GM18499 (cell line): ENCODE measurements at regions not wholly inside any gene's neighbourhood (a gene's known extent, or its start where the extent isn't known, plus 50 kb on each side); places are given as distances from the start of the nearest gene placed in this dataset.
"Not testable (repeated sequence)": the region's sequence is repeated elsewhere in the genome, so short reads cannot be mapped to it uniquely, and the experiment has no call there.

ENCODE experiments used
- ATAC-seq: cut with Tn5 transposase; IDR thresholded peaks from one replicate; pipeline ENCODE4 v1.9.1; 2021; ENCODE audit warnings: moderate number of reproducible peaks; ENCODE audit not compliant: insufficient read depth, unreplicated experiment

- no peak for ATAC-seq
Observed at GRCh38 chr5:41995193-41995592, 70.1 kb downstream of the FBXO4 start.

DNA sequence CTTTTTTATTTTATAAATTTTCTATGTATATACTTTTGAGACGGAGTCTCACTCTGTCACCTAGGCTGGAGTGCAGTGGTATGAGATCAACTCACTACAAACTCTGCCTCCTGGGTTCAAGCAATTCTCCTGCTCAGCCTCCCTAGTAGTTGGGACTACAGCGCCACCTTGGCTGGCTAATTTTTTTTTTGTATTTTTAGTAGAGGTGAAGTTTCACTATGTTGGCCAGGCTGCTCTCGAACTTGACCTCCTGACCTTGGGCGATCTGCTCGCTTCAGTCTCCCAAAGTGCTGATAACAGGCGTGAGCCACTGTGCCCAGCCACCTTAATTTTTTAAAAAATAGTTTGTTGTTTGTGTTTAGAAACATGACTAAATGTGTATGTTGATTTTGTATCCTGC is 76.6 kb downstream of the FBXO4 start:
- ATAC-seq: no peak

GRCh38 chr5:42003852-42004251 is 78.8 kb downstream of the FBXO4 start:
- ATAC-seq: not testable (repeated sequence)

DNA sequence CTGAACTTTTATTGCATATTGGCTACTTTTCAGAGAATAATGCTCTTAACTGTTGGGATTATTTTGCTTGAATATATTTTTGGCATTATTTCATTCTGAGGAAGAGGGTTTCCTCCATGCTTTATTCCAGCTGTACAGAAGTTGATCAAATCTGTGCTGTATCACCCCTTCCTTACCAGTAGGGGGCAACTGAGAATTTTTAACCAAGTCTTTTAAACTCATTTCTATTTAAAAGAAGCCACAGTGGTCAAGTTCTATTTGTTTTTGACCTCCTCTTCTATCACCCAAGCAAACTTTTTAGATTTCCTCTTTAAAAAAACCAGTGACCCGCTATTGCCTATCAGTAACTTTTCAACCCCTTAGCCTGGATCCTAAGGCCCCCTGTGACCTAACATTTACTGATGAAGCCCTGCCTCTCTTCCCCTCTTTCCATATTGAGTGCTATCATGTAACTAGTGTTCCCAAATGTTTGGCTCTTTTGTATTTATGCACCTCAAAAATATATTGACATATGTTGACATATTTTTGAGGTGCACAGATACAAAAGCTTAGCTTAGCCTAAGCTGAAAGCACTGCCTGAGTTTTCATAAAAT is 80.6 kb downstream of the FBXO4 start:
- ATAC-seq: no peak

DNA sequence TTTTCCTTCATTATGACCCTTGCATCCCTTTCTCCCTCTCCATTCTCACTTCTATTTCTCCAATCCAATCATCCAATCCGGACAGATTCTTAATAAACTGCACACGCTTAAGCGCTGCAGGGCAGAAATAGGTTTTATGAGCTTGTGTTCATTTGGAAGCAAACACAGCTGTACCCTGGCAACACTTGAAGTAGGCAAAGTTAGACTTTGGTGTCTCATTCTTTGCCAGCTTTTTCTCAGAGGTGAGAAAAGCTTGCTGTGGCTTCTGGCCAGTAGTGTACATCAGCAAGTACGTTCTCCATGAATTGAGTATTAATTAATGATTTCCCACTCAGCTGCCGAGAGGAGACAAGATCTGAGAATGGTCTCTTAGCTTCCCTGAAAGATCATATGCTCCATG is 88.5 kb downstream of the FBXO4 start:
- no peak for ATAC-seq

- no peak for ATAC-seq
Observed at GRCh38 chr5:42015254-42015653, 90.2 kb downstream of the FBXO4 start.

GRCh38 chr5:42015681-42016080 is 90.6 kb downstream of the FBXO4 start:
- no peak for ATAC-seq

- no peak for ATAC-seq
Observed at GRCh38 chr5:42020788-42021530, 95.9 kb downstream of the FBXO4 start.

- ATAC-seq: peak; percentile 89
Observed at GRCh38 chr5:42021923-42022322, 96.8 kb downstream of the FBXO4 start.

- ATAC-seq: no peak
Observed at GRCh38 chr5:42022383-42022972, 97.4 kb downstream of the FBXO4 start.

- no peak for ATAC-seq
Observed at GRCh38 chr5:42026446-42026845, 101.4 kb downstream of the FBXO4 start.

DNA sequence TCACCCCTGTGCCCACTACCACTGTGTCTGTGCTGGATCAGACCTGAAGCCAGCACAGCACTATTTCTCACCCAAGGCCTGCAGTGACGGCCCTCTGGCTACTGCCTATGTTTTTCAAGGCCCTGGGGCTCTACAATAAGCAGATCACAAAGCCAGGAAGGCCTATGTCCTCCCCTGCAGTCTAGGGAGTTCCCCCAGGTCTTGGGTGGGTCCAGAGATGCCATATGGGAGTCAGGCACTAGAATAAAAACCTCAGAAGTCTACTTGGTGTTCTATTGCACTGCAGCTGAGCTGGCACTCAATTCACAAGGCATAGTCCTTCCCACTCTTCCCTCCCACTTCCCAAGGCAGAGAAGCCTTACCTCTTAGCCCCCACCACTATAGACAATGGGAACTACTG is 107.1 kb downstream of the FBXO4 start:
- no peak for ATAC-seq

- no peak for ATAC-seq
Observed at GRCh38 chr5:42035526-42035925, 110.4 kb downstream of the FBXO4 start.

GRCh38 chr5:42036379-42036778 is 111.3 kb downstream of the FBXO4 start:
- ATAC-seq: no peak

- ATAC-seq: no peak
Observed at GRCh38 chr5:42037379-42037932, 112.4 kb downstream of the FBXO4 start.

DNA sequence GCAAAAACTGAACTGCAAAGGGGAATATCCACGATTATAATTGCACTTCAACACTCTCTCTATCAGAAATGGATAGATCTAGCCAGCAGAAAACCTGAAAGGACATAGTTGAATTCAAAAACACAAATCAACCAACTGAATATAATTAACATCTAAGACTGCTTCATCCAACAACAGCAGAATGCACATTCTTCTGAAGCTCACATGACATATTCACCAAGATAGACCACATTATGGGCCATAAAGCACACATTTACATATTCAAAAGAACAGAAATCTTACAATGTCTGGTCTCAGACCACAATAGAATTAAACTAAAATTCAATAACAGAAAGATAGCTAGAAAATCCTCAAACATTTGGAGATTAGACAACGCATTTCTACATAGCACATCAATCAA is 118.3 kb downstream of the FBXO4 start:
- ATAC-seq: no peak

DNA sequence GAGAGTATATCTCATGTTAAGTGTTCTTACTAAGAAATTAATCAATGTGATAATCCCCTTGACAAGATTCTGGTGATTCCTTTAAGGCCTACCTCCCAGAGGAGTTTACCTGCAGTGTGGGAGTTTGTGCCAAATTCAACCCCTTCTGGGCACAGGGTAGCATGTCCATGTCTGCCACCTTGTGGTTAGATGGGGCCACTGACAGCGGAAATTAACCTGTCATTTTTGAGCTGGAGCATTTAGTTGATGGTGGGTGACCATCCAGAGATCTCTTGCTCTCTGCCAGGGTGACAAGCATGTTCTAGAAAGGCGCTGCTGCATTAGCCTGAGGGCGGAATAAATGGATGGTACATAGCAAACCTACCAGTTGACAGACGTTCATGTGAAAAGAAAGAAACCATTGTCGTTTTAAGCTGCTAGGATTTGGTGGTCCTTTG is 132.2 kb downstream of the FBXO4 start:
- peak; percentile 65 for ATAC-seq

- no peak for ATAC-seq
Observed at GRCh38 chr5:42059291-42059690, 134.2 kb downstream of the FBXO4 start.

DNA sequence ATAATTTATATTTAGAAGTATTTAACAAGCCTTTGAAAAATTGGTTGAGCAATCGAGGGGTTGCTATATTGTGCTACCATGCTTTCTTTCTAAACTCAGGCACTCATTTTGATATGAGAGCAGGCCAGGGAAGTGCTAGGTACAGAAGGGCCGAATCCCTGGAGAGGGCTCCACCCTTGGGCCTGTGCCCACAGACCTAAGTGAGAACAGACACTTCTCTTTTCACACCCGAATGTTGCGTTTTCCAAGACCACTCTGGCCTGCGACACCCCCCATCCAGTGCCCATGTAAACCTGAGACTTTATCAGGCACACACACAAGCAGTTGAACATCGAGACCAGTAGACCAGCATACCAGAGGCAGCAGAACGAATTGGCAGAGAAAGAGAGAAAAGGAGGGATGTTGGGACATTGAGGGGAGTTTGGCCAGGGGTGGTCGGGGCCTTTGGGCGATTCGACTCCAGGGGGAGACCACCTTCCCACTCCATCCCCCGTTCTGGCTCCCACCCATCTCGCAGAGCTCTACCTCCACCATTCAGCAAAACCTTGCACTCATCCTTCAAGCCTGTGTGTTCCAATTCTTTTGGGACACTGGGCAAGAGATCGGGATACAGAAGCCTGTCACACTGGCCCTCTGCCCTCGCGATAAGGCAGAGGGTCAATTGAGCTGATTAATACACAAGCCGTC is 134.8 kb downstream of the FBXO4 start:
- no peak for ATAC-seq

DNA sequence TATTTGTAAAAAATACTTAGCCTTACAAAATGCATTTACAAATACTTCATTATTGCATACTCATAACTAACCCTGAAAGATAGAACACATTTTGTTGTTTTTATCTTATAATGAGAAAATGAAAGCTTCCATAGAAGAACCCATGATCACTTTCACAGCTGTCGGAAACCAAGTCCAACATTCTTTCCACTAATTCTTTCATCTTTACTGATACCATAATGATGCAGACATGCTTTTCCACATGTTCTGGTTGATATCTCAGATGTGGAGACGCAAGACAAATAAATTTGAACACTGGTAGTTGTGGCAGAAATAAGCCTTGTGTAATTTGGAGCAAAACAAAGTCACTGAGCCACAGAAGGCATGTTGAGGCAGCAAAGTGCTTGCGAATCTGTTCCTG is 136.0 kb downstream of the FBXO4 start:
- no peak for ATAC-seq

GRCh38 chr5:42064821-42065220 is 139.7 kb downstream of the FBXO4 start:
- no peak for ATAC-seq
